Natural killer cell treated with Interleukin-12 subunit alpha and Interleukin-12 subunit beta and Interleukin-15 and Interleukin-18, amount 100 ng/mL, for 72 hours (primary cell): ENCODE measurements at regions not wholly inside any gene's neighbourhood (a gene's known extent, or its start where the extent isn't known, plus 50 kb on each side); places are given as distances from the start of the nearest gene placed in this dataset.
A peak's percentile ranks its signal among the peaks of the same experiment; 100 is the strongest.

ENCODE experiments used
- ATAC-seq, 2 donors: fragments of 150-1000 bp; cut with Tn5 transposase in 1 of 2; sonication (Bioruptor Pico), chemical (Tn5 transposase) in 1 of 2; 2 replicates each; pipeline ENCODE4 v1.10.0; 2021
- DNase-seq: peaks from one replicate; pipeline ENCODE4 v3.0.0; 2022; ENCODE audit warnings: low spot score
- H3K27ac Mint-ChIP-seq, 2 donors: 1 replicate in 1 of 2; 2 replicates in 1 of 2; pipeline ENCODE4 v1.8.0; 2022; ENCODE audit warnings: mixed read lengths in 2 of 2, mild to moderate bottlenecking in 1 of 2, moderate library complexity in 1 of 2
- H3K27me3 Mint-ChIP-seq, 2 donors: 1 replicate in 1 of 2; 2 replicates in 1 of 2; pipeline ENCODE4 v1.8.0; 2022; ENCODE audit warnings: mixed read lengths in 2 of 2
- H3K36me3 Mint-ChIP-seq: one replicate; pipeline ENCODE4 v1.8.0; 2022; ENCODE audit warnings: mixed read lengths
- H3K4me1 Mint-ChIP-seq, 2 donors: 1 replicate in 1 of 2; 2 replicates in 1 of 2; pipeline ENCODE4 v1.8.0; 2022; ENCODE audit warnings: low read depth in 2 of 2, mixed read lengths in 2 of 2, mild to moderate bottlenecking in 1 of 2
- H3K4me3 Mint-ChIP-seq: one replicate; pipeline ENCODE4 v1.8.0; 2022; ENCODE audit warnings: mixed read lengths
- H3K9me3 Mint-ChIP-seq: 2 replicates; pipeline ENCODE4 v1.8.0; 2022; ENCODE audit warnings: mixed read lengths

DNA sequence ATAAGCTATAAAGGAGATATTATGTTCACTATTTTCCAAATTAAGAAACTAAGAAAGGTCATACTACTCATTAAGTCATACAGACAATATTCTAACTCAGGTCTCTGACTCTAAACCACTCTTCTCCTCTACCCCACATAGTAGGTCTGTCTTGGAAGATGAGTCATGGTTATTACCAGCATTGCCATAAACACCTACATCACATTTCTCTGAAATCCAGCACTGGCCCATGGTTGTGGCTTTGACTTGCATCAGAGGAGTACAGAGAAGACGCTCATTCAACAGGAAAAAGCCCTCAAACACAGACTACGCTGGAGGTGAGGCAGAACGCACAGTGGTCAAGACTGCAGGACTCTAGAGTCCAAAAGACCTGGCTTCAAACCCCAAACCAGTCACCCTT, 476.8 kb downstream of the COG6 start:
- H3K9me3 Mint-ChIP-seq = peaks cover 5% of the 10 kb centered on the region
- DNase-seq (peak; percentile 66), ATAC-seq (peak; percentile 83 to 88)
- H3K4me3 Mint-ChIP-seq = peak overlapping the region; percentile 46
- peaks cover 0 to 4% of the 10 kb centered on the region in 2 donors for H3K27me3 Mint-ChIP-seq
- peaks cover 5% of the 10 kb centered on the region for H3K36me3 Mint-ChIP-seq
- H3K27ac Mint-ChIP-seq = peak overlapping the region; percentile 72
- H3K4me1 Mint-ChIP-seq = peaks cover 6 to 10% of the 10 kb centered on the region in 2 donors

DNA sequence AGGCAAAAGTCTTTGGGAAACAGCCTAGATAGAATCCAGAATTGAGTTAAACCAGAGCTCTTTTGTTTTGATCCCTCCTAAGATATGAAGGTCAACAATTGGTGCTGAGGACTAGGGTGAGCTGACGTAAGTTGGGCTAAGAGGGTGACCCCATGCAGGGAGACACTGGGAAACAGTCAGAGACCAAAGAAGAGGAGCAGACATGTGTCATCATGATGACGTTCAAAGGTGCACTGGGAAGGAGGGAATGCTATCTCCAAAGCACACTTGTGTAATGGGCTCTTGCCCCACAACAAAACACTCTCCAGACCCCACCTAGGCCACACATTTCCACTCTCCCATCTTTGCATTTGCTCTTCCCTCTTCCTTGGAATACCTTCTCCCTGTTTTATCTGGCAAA, 481.4 kb downstream of the COG6 start:
- Mint-ChIP-seq H3K4me1 (peaks cover 6 to 10% of the 10 kb centered on the region in 2 donors), H3K9me3 (no peaks in the 10 kb centered on the region), H3K27me3 (peaks cover 8 to 9% of the 10 kb centered on the region in 2 donors), H3K4me3 (no peak overlapping the region), H3K36me3 (peaks cover 2% of the 10 kb centered on the region), H3K27ac (no peak overlapping the region)
- no peak for ATAC-seq
- DNase-seq = no peak

DNA sequence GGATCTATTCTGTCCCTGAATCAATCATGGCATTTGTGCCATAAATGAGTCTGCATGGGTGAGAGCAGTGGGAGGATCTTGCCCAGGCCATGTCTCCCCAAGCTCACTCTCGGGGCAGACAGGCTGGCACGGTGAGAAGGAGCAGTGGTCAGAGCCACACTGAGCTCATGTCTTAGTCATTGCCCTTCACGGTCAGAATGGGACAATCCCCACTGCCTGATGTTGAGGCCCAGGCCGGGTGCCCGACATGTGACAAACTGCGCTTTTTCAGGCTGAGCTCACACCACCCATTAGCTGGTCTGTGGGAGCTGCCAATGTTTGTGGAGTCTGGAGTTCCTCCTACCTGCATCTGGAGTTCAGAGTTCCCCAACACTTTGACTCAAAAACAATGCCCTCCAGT, 481.9 kb downstream of the COG6 start:
- no peak overlapping the region for H3K4me3 Mint-ChIP-seq
- H3K27me3 Mint-ChIP-seq = peaks cover 8 to 10% of the 10 kb centered on the region in 2 donors
- H3K4me1 Mint-ChIP-seq = peaks cover 3 to 9% of the 10 kb centered on the region in 2 donors
- H3K27ac Mint-ChIP-seq = no peak overlapping the region
- H3K9me3 Mint-ChIP-seq = no peaks in the 10 kb centered on the region
- ATAC-seq (peak; percentile 52 to 61), DNase-seq (no peak)
- H3K36me3 Mint-ChIP-seq = no peaks in the 10 kb centered on the region

GRCh38 chr13:40139896-40140520, 484.5 kb downstream of the COG6 start:
- no peaks in the 10 kb centered on the region for H3K36me3 Mint-ChIP-seq
- peaks cover 0 to 1% of the 10 kb centered on the region in 2 donors for H3K4me1 Mint-ChIP-seq
- no peak overlapping the region for H3K4me3 Mint-ChIP-seq
- no peak overlapping the region for H3K27ac Mint-ChIP-seq
- DNase-seq (no peak), ATAC-seq (no peak)
- H3K27me3 Mint-ChIP-seq = peaks cover 21 to 22% of the 10 kb centered on the region in 2 donors
- H3K9me3 Mint-ChIP-seq = no peaks in the 10 kb centered on the region

- H3K4me1 Mint-ChIP-seq = peaks cover 6 to 13% of the 10 kb centered on the region in 2 donors
- peaks cover 19 to 22% of the 10 kb centered on the region in 2 donors for H3K27me3 Mint-ChIP-seq
- no peaks in the 10 kb centered on the region for H3K9me3 Mint-ChIP-seq
- H3K4me3 Mint-ChIP-seq = no peak overlapping the region
- ATAC-seq (no peak), DNase-seq (no peak)
- H3K36me3 Mint-ChIP-seq = no peaks in the 10 kb centered on the region
- no peak overlapping the region for H3K27ac Mint-ChIP-seq
Measured at GRCh38 chr13:40141859-40142555, 486.5 kb downstream of the COG6 start.

- Mint-ChIP-seq H3K36me3 (no peaks in the 10 kb centered on the region), H3K27ac (no peak overlapping the region), H3K4me1 (peaks cover 6 to 13% of the 10 kb centered on the region in 2 donors), H3K27me3 (peaks cover 19 to 22% of the 10 kb centered on the region in 2 donors), H3K4me3 (no peak overlapping the region), H3K9me3 (no peaks in the 10 kb centered on the region)
- ATAC-seq (no peak), DNase-seq (no peak)
Measured at GRCh38 chr13:40143106-40143505, 487.6 kb downstream of the COG6 start.

DNA sequence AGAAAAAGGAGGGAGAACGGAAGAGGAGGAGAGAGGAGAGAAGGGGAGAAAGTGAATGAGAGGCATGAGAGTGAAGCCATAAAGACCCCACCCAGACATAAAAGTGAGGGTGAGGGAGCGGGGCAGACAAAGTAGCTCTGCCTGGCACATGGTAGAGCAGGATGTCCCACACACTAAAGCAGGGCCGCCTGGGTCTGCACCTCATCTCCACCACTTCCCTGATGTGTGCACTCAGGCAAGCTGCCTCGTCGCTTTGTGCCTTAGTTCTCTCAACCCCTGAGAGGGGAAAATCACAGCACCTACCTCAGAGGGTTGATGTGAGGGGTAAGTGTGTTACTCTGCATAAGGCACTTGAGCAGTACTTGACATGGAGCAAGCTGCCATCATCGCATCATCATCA, 488.1 kb downstream of the COG6 start:
- peaks cover 6 to 13% of the 10 kb centered on the region in 2 donors for H3K4me1 Mint-ChIP-seq

GRCh38 chr13:40145139-40145538, 489.7 kb downstream of the COG6 start:
- H3K27ac Mint-ChIP-seq = no peak overlapping the region
- peaks cover 13 to 18% of the 10 kb centered on the region in 2 donors for H3K27me3 Mint-ChIP-seq
- ATAC-seq (peak in 1 of 2 donors; percentile 60), DNase-seq (no peak)
- H3K36me3 Mint-ChIP-seq = no peaks in the 10 kb centered on the region
- H3K4me3 Mint-ChIP-seq = no peak overlapping the region
- no peaks in the 10 kb centered on the region for H3K9me3 Mint-ChIP-seq
- peaks cover 6 to 13% of the 10 kb centered on the region in 2 donors for H3K4me1 Mint-ChIP-seq

More for the DNA sequence above, 488.1 kb downstream of the COG6 start:
- no peak for ATAC-seq
- no peak for DNase-seq
- Mint-ChIP-seq H3K9me3 (no peaks in the 10 kb centered on the region), H3K27ac (no peak overlapping the region), H3K36me3 (no peaks in the 10 kb centered on the region), H3K27me3 (peaks cover 18 to 19% of the 10 kb centered on the region in 2 donors), H3K4me3 (no peak overlapping the region)

- Mint-ChIP-seq H3K4me1 (peaks cover 6 to 13% of the 10 kb centered on the region in 2 donors), H3K27ac (no peak overlapping the region), H3K9me3 (no peaks in the 10 kb centered on the region), H3K4me3 (no peak overlapping the region), H3K27me3 (peaks cover 13 to 15% of the 10 kb centered on the region in 2 donors), H3K36me3 (no peaks in the 10 kb centered on the region)
- DNase-seq (no peak), ATAC-seq (no peak)
Measured at GRCh38 chr13:40146063-40146462, 490.6 kb downstream of the COG6 start.

- Mint-ChIP-seq H3K36me3 (no peaks in the 10 kb centered on the region), H3K9me3 (no peaks in the 10 kb centered on the region), H3K4me3 (no peak overlapping the region), H3K27me3 (peaks cover 13 to 15% of the 10 kb centered on the region in 2 donors), H3K4me1 (peaks cover 6 to 13% of the 10 kb centered on the region in 2 donors), H3K27ac (no peak overlapping the region)
- DNase-seq (no peak), ATAC-seq (no peak)
Measured at GRCh38 chr13:40146611-40147117, 491.2 kb downstream of the COG6 start.

- Mint-ChIP-seq H3K36me3 (no peaks in the 10 kb centered on the region), H3K27ac (peak overlapping the region in 1 of 2 donors; percentile 42), H3K9me3 (no peaks in the 10 kb centered on the region), H3K4me3 (no peak overlapping the region), H3K27me3 (peaks cover 5 to 10% of the 10 kb centered on the region in 2 donors), H3K4me1 (peaks cover 6 to 13% of the 10 kb centered on the region in 2 donors)
- no peak for ATAC-seq
- no peak for DNase-seq
Measured at GRCh38 chr13:40148101-40148500, 492.6 kb downstream of the COG6 start.

DNA sequence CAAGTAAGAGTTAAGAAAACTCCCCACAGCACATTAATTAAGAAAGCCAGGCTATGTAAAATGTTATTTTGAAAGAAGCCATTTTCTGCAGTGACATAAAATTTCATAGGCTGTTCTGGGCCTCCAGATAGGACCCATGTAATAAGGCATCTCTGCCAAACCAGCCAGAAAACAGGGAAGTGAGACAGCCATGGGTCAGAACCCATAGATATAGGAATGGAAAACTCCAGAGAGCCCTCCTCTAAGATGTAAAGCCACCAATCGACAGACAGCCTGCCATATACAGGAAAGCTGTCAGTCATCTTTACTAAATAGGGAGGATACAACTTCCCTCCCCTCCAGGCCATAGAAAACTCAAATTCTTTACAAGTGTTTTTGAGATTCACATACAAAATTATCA, 493.3 kb downstream of the COG6 start:
- Mint-ChIP-seq H3K27me3 (peaks cover 0 to 6% of the 10 kb centered on the region in 2 donors), H3K4me3 (no peak overlapping the region), H3K36me3 (no peaks in the 10 kb centered on the region), H3K9me3 (no peaks in the 10 kb centered on the region), H3K27ac (no peak overlapping the region), H3K4me1 (peaks cover 6 to 13% of the 10 kb centered on the region in 2 donors)
- DNase-seq (no peak), ATAC-seq (no peak)

- H3K36me3 Mint-ChIP-seq = no peaks in the 10 kb centered on the region
- no peaks in the 10 kb centered on the region for H3K9me3 Mint-ChIP-seq
- no peak overlapping the region for H3K27ac Mint-ChIP-seq
- DNase-seq (no peak), ATAC-seq (no peak)
- peaks cover 0 to 2% of the 10 kb centered on the region in 2 donors for H3K27me3 Mint-ChIP-seq
- peaks cover 6 to 13% of the 10 kb centered on the region in 2 donors for H3K4me1 Mint-ChIP-seq
- H3K4me3 Mint-ChIP-seq = no peak overlapping the region
Measured at GRCh38 chr13:40149611-40150274, 494.3 kb downstream of the COG6 start.

GRCh38 chr13:40151673-40152072, 496.2 kb downstream of the COG6 start:
- H3K4me3 Mint-ChIP-seq = no peak overlapping the region
- H3K36me3 Mint-ChIP-seq = no peaks in the 10 kb centered on the region
- H3K9me3 Mint-ChIP-seq = no peaks in the 10 kb centered on the region
- no peaks in the 10 kb centered on the region for H3K27me3 Mint-ChIP-seq
- ATAC-seq (no peak), DNase-seq (no peak)
- no peak overlapping the region for H3K27ac Mint-ChIP-seq
- H3K4me1 Mint-ChIP-seq = peaks cover 3 to 4% of the 10 kb centered on the region in 2 donors
